CD4-positive, alpha-beta memory T cell (primary cell): ENCODE measurements at regions not wholly inside any gene's neighbourhood (a gene's known extent, or its start where the extent isn't known, plus 50 kb on each side); places are given as distances from the start of the nearest gene placed in this dataset.
"Not testable (repeated sequence)": the region's sequence is repeated elsewhere in the genome, so short reads cannot be mapped to it uniquely, and the experiment has no call there.

Source experiments
- CTCF ChIA-PET: fragments of 350-600 bp; sonication (Branson Sonifier 250); formaldehyde crosslinking; loops from one replicate; lab custom pipeline; 2021; ENCODE audit warnings: inconsistent platforms; ENCODE audit not compliant: partially characterized antibody; lab: Charles Lee
- POLR2A ChIA-PET: fragments of 350-600 bp; sonication (Branson Sonifier 250); formaldehyde crosslinking; loops from one replicate; lab custom pipeline; 2021; ENCODE audit not compliant: partially characterized antibody; lab: Charles Lee
- DNase-seq, 5 donors: peaks; one replicate each; pipeline versions ENCODE4 v3.0.0 to v3.0.0-alpha.2; 2020 to 2022; ENCODE audit warnings: mixed read lengths in 1 of 5
- H3K27ac ChIP-seq: one replicate; pipeline ENCODE4 v1.7.0; 2013; ENCODE audit warnings: low read depth, low read length
- H3K27me3 ChIP-seq: 2 replicates; pipeline ENCODE4 v1.7.0; 2013; ENCODE audit warnings: mild to moderate bottlenecking, low read length, moderate library complexity; ENCODE audit not compliant: insufficient read depth
- H3K36me3 ChIP-seq: 2 replicates; pipeline ENCODE4 v1.7.0; 2013; ENCODE audit warnings: mild to moderate bottlenecking, low read length, moderate library complexity; ENCODE audit not compliant: insufficient read depth
- H3K4me1 ChIP-seq: 2 replicates; pipeline ENCODE4 v1.7.0; 2013; ENCODE audit warnings: mild to moderate bottlenecking, low read length, moderate library complexity; ENCODE audit not compliant: insufficient read depth
- H3K4me3 ChIP-seq, 2 donors: one replicate each; pipeline ENCODE4 v1.7.0; 2013; ENCODE audit warnings: low read length in 2 of 2, mild to moderate bottlenecking in 1 of 2
- H3K9me3 ChIP-seq, 2 donors: one replicate each; pipeline ENCODE4 v1.7.0; 2013; ENCODE audit warnings: low read length in 2 of 2, control low read depth in 1 of 2; ENCODE audit not compliant: control insufficient read depth in 1 of 2
- H3K27ac Mint-ChIP-seq, 7 donors: one replicate each; pipeline ENCODE4 v1.8.0; 2020 to 2021; ENCODE audit warnings: mixed read lengths in 7 of 7, mild to moderate bottlenecking in 6 of 7, inconsistent platforms in 3 of 7, moderate library complexity in 3 of 7
- H3K27me3 Mint-ChIP-seq, 2 donors: one replicate each; pipeline ENCODE4 v1.8.0; 2020 to 2021; ENCODE audit warnings: mixed read lengths in 2 of 2
- H3K36me3 Mint-ChIP-seq, 2 donors: one replicate each; pipeline ENCODE4 v1.8.0; 2020 to 2021; ENCODE audit warnings: mixed read lengths in 2 of 2, inconsistent platforms in 1 of 2, mild to moderate bottlenecking in 1 of 2
- H3K4me1 Mint-ChIP-seq, 4 donors: one replicate each; pipeline ENCODE4 v1.8.0; 2020 to 2021; ENCODE audit warnings: mixed read lengths in 4 of 4, mild to moderate bottlenecking in 1 of 4
- H3K4me3 Mint-ChIP-seq, 8 donors: one replicate each; pipeline ENCODE4 v1.8.0; 2020 to 2021; ENCODE audit warnings: mixed read lengths in 8 of 8, mild to moderate bottlenecking in 7 of 8, moderate library complexity in 6 of 8, inconsistent platforms in 3 of 8
- H3K9me3 Mint-ChIP-seq, 8 donors: one replicate each; pipeline ENCODE4 v1.8.0; 2020 to 2021; ENCODE audit warnings: mixed read lengths in 8 of 8, mild to moderate bottlenecking in 5 of 8, inconsistent platforms in 3 of 8, moderate library complexity in 1 of 8
- intact Hi-C: fragments of 100-400 bp; cut with micrococcal nuclease; formaldehyde crosslinking; loops from one replicate; pipeline ENCODE4 v1.15.1; 2023

DNA sequence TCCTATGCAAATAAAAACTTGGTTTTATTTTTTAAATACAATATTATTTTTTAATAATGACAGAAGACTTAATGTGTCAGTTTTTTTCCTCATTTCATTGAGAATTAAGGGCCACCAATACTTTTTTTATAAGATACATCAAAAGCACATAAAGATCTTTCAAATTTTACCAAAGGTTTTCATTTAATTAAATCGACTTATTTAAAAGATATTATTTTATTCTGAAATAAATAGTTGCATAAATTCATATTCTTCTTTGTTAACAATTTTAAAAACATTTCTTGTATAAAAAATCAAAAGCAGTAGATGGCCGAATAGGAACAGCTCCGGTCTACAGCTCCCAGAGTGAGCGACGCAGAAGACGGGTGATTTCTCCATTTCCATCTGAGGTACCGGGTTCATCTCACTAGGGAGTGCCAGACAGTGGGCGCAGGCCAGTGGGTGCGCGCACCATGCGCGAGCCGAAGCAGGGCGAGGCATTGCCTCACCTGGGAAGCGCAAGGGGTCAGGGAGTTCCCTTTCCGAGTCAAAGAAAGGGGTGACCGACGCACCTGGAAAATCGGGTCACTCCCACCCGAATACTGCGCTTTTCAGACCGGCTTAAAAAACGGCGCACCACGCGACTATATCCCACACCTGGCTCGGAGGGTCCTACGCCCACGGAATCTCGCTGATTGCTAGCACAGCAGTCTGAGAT lies 374.6 kb upstream of the NPVF start:
- not testable (repeated sequence) for DNase-seq, H3K27me3 Mint-ChIP-seq
- peak overlapping the region; percentile 52 to 78 (median 66) for H3K4me3 Mint-ChIP-seq

DNA sequence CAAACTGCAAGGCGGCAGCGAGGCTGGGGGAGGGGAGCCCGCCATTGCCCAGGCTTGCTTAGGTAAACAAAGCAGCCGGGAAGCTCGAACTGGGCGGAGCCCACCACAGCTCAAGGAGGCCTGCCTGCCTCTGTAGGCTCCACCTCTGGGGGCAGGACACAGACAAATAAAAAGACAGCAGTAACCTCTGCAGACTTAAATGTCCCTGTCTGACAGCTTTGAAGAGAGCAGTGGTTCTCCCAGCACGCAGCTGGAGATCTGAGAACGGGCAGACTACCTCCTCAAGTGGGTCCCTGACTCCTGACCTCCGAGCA lies 375.1 kb upstream of the NPVF start:
- DNase-seq = peak in 2 of 5 donors; percentile 2 to 3
- CTCF ChIA-PET, intact Hi-C loops, H3K27ac Mint-ChIP-seq, H3K27me3 ChIP-seq, H3K9me3 Mint-ChIP-seq, H3K4me1 Mint-ChIP-seq, H3K27me3 Mint-ChIP-seq, H3K4me1 ChIP-seq, POLR2A ChIA-PET, H3K27ac ChIP-seq, H3K9me3 ChIP-seq, H3K36me3 ChIP-seq, H3K36me3 Mint-ChIP-seq, H3K4me3 ChIP-seq: not testable (repeated sequence)
- H3K4me3 Mint-ChIP-seq = peak overlapping the region; percentile 52 to 78 (median 66)

More for the DNA sequence above, 374.6 kb upstream of the NPVF start:
- H3K9me3 ChIP-seq, H3K27ac ChIP-seq, H3K4me1 Mint-ChIP-seq, H3K9me3 Mint-ChIP-seq, H3K4me3 ChIP-seq, H3K36me3 Mint-ChIP-seq, intact Hi-C loops, H3K36me3 ChIP-seq, H3K27ac Mint-ChIP-seq, CTCF ChIA-PET, H3K27me3 ChIP-seq, H3K4me1 ChIP-seq, POLR2A ChIA-PET: not testable (repeated sequence)

DNA sequence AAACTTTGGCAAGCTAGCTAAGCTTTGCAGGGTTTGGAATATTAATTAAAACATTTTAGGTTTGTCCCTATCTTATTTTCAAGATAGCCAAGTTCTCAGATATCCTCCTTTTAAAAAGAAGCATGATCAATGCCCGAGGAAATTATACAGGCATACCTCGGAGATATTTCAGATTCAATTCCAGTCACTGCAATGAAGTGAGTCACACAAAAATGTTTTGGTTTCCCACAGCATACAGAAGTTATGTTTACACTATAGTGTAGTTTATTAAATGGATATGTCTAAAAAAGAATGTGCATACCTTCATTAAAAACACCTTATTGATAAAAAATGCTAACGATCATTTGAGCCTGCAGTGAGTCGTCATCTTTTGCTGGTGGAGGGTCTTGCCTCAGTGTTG lies 382.9 kb upstream of the NPVF start:
- CTCF ChIA-PET = no interaction called here
- intact Hi-C loops = no loop called here

DNA sequence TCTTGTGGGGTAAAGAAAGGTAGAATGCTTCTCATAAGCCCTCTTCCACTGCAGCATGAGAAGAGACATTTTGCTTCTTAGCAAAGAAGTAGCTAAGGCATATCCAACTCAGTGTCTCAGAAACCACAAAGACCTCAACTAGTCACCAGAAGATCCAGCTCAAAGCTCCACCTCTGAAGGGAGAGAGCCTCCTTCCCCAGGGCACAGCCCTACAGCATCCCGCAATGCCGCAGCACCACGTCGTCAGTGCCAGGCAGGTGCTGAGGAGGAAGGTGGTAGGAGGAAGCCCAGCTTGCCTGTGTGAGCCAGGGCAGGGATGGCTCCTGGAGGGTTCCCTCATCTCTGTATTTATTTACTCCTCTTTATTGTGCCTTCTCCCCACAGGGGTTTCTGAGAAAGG lies 385.6 kb upstream of the NPVF start:
- H3K27ac ChIP-seq = no peak overlapping the region
- no peak overlapping the region for H3K4me3 Mint-ChIP-seq
- intact Hi-C loops = no loop called here
- H3K27me3 Mint-ChIP-seq = peaks cover 1 to 3% of the 10 kb centered on the region in 2 donors
- H3K9me3 Mint-ChIP-seq = peaks cover 0 to 8% (median 1%) of the 10 kb centered on the region in 8 donors
- ChIA-PET POLR2A (no interaction called here), CTCF (no interaction called here)
- H3K27me3 ChIP-seq = no peaks in the 10 kb centered on the region
- H3K9me3 ChIP-seq = no peaks in the 10 kb centered on the region
- H3K4me1 ChIP-seq = no peaks in the 10 kb centered on the region
- no peak overlapping the region for H3K4me3 ChIP-seq
- peak overlapping the region in 1 of 7 donors; percentile 26 for H3K27ac Mint-ChIP-seq
- no peaks in the 10 kb centered on the region for H3K36me3 ChIP-seq
- DNase-seq = no peak
- no peaks in the 10 kb centered on the region for H3K36me3 Mint-ChIP-seq
- peaks cover 0 to 24% (median 4%) of the 10 kb centered on the region in 4 donors for H3K4me1 Mint-ChIP-seq

More for the DNA sequence above, 382.9 kb upstream of the NPVF start:
- Histone ChIP-seq H3K4me3 (no peak overlapping the region), H3K9me3 (no peaks in the 10 kb centered on the region), H3K27ac (no peak overlapping the region), H3K36me3 (no peaks in the 10 kb centered on the region), H3K4me1 (no peaks in the 10 kb centered on the region), H3K27me3 (no peaks in the 10 kb centered on the region)
- H3K27ac Mint-ChIP-seq = no peak overlapping the region
- no peak for DNase-seq
- H3K27me3 Mint-ChIP-seq = peaks cover 1 to 3% of the 10 kb centered on the region in 2 donors
- no peaks in the 10 kb centered on the region for H3K36me3 Mint-ChIP-seq
- H3K4me1 Mint-ChIP-seq = peaks cover 0 to 14% (median 1%) of the 10 kb centered on the region in 4 donors
- peaks cover 0 to 8% (median 1%) of the 10 kb centered on the region in 8 donors for H3K9me3 Mint-ChIP-seq
- POLR2A ChIA-PET = no interaction called here
- no peak overlapping the region for H3K4me3 Mint-ChIP-seq

DNA sequence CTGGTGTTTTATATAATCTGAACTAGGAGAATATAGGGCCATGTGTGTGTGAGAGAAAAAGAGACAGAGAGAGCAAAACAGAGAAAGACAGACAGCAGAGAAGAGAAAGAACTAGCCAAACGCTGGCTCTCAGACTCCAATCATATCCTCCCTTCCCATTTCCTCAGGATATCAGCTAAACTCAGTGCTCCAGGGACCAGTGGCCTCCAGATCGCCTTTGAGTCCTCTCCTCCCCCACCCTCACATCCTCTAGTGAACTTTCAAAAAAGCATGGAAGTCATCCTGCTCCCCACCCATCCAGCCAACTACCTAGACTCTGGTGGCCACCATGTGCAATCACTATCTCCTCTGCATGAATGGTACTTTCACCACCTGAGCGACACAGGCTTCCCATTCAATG lies 386.1 kb upstream of the NPVF start:
- ChIA-PET POLR2A (no interaction called here), CTCF (no interaction called here)
- Mint-ChIP-seq H3K4me1 (peaks cover 0 to 29% (median 7%) of the 10 kb centered on the region in 4 donors), H3K36me3 (no peaks in the 10 kb centered on the region), H3K4me3 (no peak overlapping the region), H3K27ac (peak overlapping the region in 1 of 7 donors; percentile 54), H3K27me3 (peaks cover 1 to 3% of the 10 kb centered on the region in 2 donors), H3K9me3 (peaks cover 0 to 8% (median 1%) of the 10 kb centered on the region in 8 donors)
- Histone ChIP-seq H3K4me3 (no peak overlapping the region), H3K4me1 (no peaks in the 10 kb centered on the region), H3K27me3 (no peaks in the 10 kb centered on the region), H3K9me3 (no peaks in the 10 kb centered on the region), H3K27ac (no peak overlapping the region), H3K36me3 (no peaks in the 10 kb centered on the region)
- intact Hi-C loops = no loop called here
- DNase-seq = no peak

DNA sequence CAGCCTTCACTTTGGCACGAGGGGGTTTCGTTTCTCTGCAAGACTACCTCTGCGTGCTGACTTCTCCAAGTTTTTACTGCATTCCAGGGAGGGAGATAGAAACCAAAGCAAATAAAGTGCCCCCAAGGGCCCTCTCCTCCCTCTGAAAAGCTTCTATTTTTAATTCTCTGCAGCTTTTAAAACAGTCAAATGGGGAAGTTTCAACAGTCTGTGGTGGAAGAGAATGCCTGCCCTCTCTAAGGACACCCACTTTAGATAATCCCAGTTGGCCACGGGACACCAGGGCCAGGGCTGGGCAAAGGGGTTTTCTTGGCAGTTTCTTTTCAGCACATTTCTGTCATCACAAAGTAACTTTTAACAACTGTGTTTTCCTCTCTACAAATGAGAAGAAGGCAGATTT lies 386.7 kb upstream of the NPVF start:
- no peak overlapping the region for H3K4me3 ChIP-seq
- CTCF ChIA-PET = no interaction called here
- H3K4me1 Mint-ChIP-seq = peaks cover 3 to 33% (median 10%) of the 10 kb centered on the region in 4 donors
- H3K27ac ChIP-seq = no peak overlapping the region
- POLR2A ChIA-PET = no interaction called here
- H3K27me3 Mint-ChIP-seq = peaks cover 0 to 3% of the 10 kb centered on the region in 2 donors
- peaks cover 0 to 8% (median 1%) of the 10 kb centered on the region in 8 donors for H3K9me3 Mint-ChIP-seq
- no peak for DNase-seq
- H3K4me1 ChIP-seq = peaks cover 4% of the 10 kb centered on the region
- no peak overlapping the region for H3K4me3 Mint-ChIP-seq
- no peaks in the 10 kb centered on the region for H3K36me3 ChIP-seq
- H3K36me3 Mint-ChIP-seq = no peaks in the 10 kb centered on the region
- intact Hi-C loops = no loop called here
- H3K9me3 ChIP-seq = no peaks in the 10 kb centered on the region
- H3K27ac Mint-ChIP-seq = no peak overlapping the region
- H3K27me3 ChIP-seq = no peaks in the 10 kb centered on the region

DNA sequence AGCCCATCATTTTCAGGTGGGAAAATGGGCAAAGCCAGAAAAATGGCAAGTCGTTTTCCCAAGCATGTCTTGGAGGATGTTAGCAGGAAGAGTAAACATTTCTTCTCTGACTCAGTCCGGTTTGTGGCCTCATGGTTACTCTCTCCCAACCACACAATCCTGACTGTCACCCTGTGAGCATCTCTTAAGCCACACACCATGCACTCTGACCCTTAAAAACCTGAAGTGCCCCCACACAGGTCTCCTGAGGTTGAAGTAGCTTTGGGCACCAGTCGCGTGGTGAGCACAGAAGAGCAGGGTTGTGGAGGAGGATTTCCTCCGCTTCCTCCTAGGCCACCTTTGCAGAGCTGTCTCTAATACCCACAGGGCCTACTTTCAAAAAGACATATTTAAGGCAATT lies 387.3 kb upstream of the NPVF start:
- H3K4me3 ChIP-seq = no peak overlapping the region
- POLR2A ChIA-PET = no interaction called here
- Mint-ChIP-seq H3K4me3 (no peak overlapping the region), H3K27ac (no peak overlapping the region), H3K36me3 (no peaks in the 10 kb centered on the region), H3K27me3 (peaks cover 0 to 1% of the 10 kb centered on the region in 2 donors), H3K9me3 (peaks cover 0 to 8% (median 1%) of the 10 kb centered on the region in 8 donors), H3K4me1 (peaks cover 9 to 39% (median 16%) of the 10 kb centered on the region in 4 donors)
- H3K36me3 ChIP-seq = no peaks in the 10 kb centered on the region
- DNase-seq = no peak
- CTCF ChIA-PET = no interaction called here
- no peak overlapping the region for H3K27ac ChIP-seq
- H3K4me1 ChIP-seq = peaks cover 10% of the 10 kb centered on the region
- intact Hi-C loops = no loop called here
- H3K9me3 ChIP-seq = no peaks in the 10 kb centered on the region
- no peaks in the 10 kb centered on the region for H3K27me3 ChIP-seq
